GM23248 (cell line): ENCODE measurements at regions not wholly inside any gene's neighbourhood (a gene's known extent, or its start where the extent isn't known, plus 50 kb on each side); places are given as distances from the start of the nearest gene placed in this dataset.

Experiments used
- EZH2 ChIP-seq: fragments of 200-600 bp; sonication (generic); IDR thresholded peaks from 2 replicates; pipeline ENCODE4 v1.6.1; 2018; ENCODE audit warnings: antibody characterized with exemption, mild to moderate bottlenecking; ENCODE audit not compliant: insufficient read depth, poor library complexity, severe bottlenecking
- EZH2phosphoT487 ChIP-seq: fragments of 200-600 bp; sonication (generic); IDR thresholded peaks from 2 replicates; pipeline ENCODE4 v1.6.1; 2018; ENCODE audit warnings: antibody characterized with exemption, moderate library complexity, mild to moderate bottlenecking, low read depth; ENCODE audit not compliant: insufficient read depth

- TF ChIP-seq EZH2 = no peak
- TF ChIP-seq EZH2phosphoT487 = no peak
These were observed 1549.7 kb upstream of the ACVR2A start for GRCh38 chr2:146295080-146295670.
